Breast epithelium (tissue), 3 donors: ENCODE measurements at regions not wholly inside any gene's neighbourhood (a gene's known extent, or its start where the extent isn't known, plus 50 kb on each side); places are given as distances from the start of the nearest gene placed in this dataset.

Experiments
- CTCF ChIP-seq, 3 donors: fragments of 450-650 bp; IDR thresholded peaks; one replicate each; pipeline ENCODE4 v1.5.1; 2016 to 2017; ENCODE audit warnings: antibody characterized with exemption in 3 of 3, mild to moderate bottlenecking in 3 of 3, moderate library complexity in 3 of 3
- POLR2A ChIP-seq: fragments of 450-650 bp; IDR thresholded peaks from one replicate; pipeline ENCODE4 v1.6.1; 2016; ENCODE audit warnings: antibody characterized with exemption, mild to moderate bottlenecking, moderate library complexity
- POLR2AphosphoS5 ChIP-seq, 3 donors: sonication (generic); formaldehyde crosslinking; IDR thresholded peaks; one replicate each; pipeline ENCODE4 v1.6.1; 2017; ENCODE audit warnings: antibody characterized with exemption in 3 of 3

GRCh38 chr9:126233913-126234525 lies 92.6 kb upstream of the MVB12B start:
- TF ChIP-seq POLR2A = no peak
- no peak for TF ChIP-seq POLR2AphosphoS5 (IDR thresholded peaks at IDR 0.05)
- no peak for TF ChIP-seq CTCF (IDR thresholded peaks at IDR 0.05)
